Transverse colon (tissue), 4 donors: ENCODE measurements at regions not wholly inside any gene's neighbourhood (a gene's known extent, or its start where the extent isn't known, plus 50 kb on each side); places are given as distances from the start of the nearest gene placed in this dataset.

Experiments used
- DNase-seq: peaks from one replicate; pipeline ENCODE4 v3.0.0-alpha.2; 2019
- H3K27ac ChIP-seq, 4 donors: fragments of 200-600 bp; sonication (generic); 2 replicates each; pipeline ENCODE4 v1.5.1; 2016 to 2018; ENCODE audit warnings: inconsistent platforms in 4 of 4
- H3K27me3 ChIP-seq: fragments of 200-600 bp; sonication (generic); 2 replicates; pipeline ENCODE4 v1.5.1; 2017; ENCODE audit warnings: inconsistent platforms
- H3K36me3 ChIP-seq, 4 donors: fragments of 200-600 bp; sonication (generic); 2 replicates each; pipeline ENCODE4 v1.5.1; 2017 to 2019; ENCODE audit warnings: inconsistent platforms in 4 of 4
- H3K4me1 ChIP-seq, 4 donors: fragments of 200-600 bp; sonication (generic); 2 replicates each; pipeline ENCODE4 v1.5.1; 2017 to 2020; ENCODE audit warnings: inconsistent platforms in 4 of 4
- H3K4me3 ChIP-seq, 4 donors: fragments of 200-600 bp; sonication (generic); 1 replicate in 1 of 4; 2 replicates in 3 of 4; pipeline versions ENCODE4 v1.5.1 to v1.6.1; 2017 to 2019; ENCODE audit warnings: inconsistent platforms in 4 of 4
- H3K9me3 ChIP-seq, 2 donors: fragments of 200-600 bp; sonication (generic); 2 replicates each; pipeline ENCODE4 v1.5.1; 2017 to 2019; ENCODE audit warnings: inconsistent platforms in 2 of 2
- EP300 ChIP-seq: sonication (generic); formaldehyde crosslinking; IDR thresholded peaks from one replicate; pipeline ENCODE4 v1.6.1; 2017; ENCODE audit warnings: antibody characterized with exemption, low read depth
- POLR2A ChIP-seq: fragments of 450-650 bp; IDR thresholded peaks from one replicate; pipeline ENCODE4 v1.6.1; 2016; ENCODE audit warnings: antibody characterized with exemption, mild to moderate bottlenecking, moderate library complexity
- POLR2AphosphoS5 ChIP-seq, 3 donors: sonication (generic); formaldehyde crosslinking; IDR thresholded peaks; one replicate each; pipeline ENCODE4 v1.6.1; 2016; ENCODE audit warnings: antibody characterized with exemption in 3 of 3
- WGBS, 2 donors: methylation state at CpG; one replicate each; pipeline ENCODE4 v1.1.5; 2018; ENCODE audit warnings: low coverage in 1 of 2; 5-methylcytosine and 5-hydroxymethylcytosine counted together
- in situ Hi-C, 4 donors: fragments of 200-750 bp; cut with MboI; loops; one replicate each; pipeline versions ENCODE4 v1.15.0 to v1.15.1; 2017; ENCODE audit warnings: low sequenced_read_pairs in 3 of 4, low pct_ligation_motif_present in 1 of 4, low pct_unique_long_range_greater_than_20kb in 1 of 4
- intact Hi-C: fragments of 100-400 bp; cut with DNase I; formaldehyde crosslinking; loops from one replicate; pipeline ENCODE4 v1.15.1; 2023; ENCODE audit warnings: low total_unique reads
- TF ChIP-seq, protein P1 (sequence below), 5 experiments: fragments of 200-600 bp in 3 of 5; fragments of 450-650 bp in 2 of 5; sonication (generic) in 3 of 5; IDR thresholded peaks; 1 replicate in 2 of 5; 2 replicates in 3 of 5; pipeline ENCODE4 v1.5.1; 2016 to 2017; ENCODE audit warnings: antibody characterized with exemption in 5 of 5, inconsistent platforms in 3 of 5, mild to moderate bottlenecking in 2 of 5, moderate library complexity in 1 of 5

DNA sequence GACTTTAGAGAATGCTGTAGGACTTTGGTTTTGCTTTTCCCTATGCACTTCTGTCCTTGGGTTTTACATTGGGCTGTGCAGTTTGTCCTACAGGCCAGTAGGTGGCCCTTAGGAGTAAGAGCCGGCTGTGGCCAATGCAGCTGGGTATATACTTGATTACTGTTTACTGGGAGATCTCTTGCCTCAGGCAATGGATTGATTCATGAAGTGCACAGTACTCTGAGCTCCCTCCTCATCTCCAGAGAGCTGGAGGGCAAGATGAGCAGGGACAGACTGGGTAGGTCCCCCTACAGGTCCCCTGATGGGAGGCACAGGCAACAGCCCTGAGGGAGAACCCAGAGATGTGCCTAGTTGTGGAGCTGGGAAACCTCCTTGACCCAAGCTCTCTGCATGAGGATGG, 103.8 kb upstream of the QRFPR start:
- TF ChIP-seq EP300 (no peak), POLR2AphosphoS5 (IDR thresholded peaks at IDR 0.05) (no peak)
- TF ChIP-seq, protein P1, sequence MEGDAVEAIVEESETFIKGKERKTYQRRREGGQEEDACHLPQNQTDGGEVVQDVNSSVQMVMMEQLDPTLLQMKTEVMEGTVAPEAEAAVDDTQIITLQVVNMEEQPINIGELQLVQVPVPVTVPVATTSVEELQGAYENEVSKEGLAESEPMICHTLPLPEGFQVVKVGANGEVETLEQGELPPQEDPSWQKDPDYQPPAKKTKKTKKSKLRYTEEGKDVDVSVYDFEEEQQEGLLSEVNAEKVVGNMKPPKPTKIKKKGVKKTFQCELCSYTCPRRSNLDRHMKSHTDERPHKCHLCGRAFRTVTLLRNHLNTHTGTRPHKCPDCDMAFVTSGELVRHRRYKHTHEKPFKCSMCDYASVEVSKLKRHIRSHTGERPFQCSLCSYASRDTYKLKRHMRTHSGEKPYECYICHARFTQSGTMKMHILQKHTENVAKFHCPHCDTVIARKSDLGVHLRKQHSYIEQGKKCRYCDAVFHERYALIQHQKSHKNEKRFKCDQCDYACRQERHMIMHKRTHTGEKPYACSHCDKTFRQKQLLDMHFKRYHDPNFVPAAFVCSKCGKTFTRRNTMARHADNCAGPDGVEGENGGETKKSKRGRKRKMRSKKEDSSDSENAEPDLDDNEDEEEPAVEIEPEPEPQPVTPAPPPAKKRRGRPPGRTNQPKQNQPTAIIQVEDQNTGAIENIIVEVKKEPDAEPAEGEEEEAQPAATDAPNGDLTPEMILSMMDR (IDR thresholded peaks at IDR 0.05), result peak; percentile 34 to 62 (median 56)
- WGBS, 2 donors, result 8% methylated on average over 1 of the region's 1 CpG; no CpG with 5 or more reads in 1 of the 2 donors
- intact Hi-C loops, result no loop called here
- no peak for DNase-seq
- no peak overlapping the region for H3K4me3 ChIP-seq
- H3K4me1 ChIP-seq, result no peaks in the 10 kb centered on the region
- H3K27me3 ChIP-seq, result no peaks in the 10 kb centered on the region
- H3K9me3 ChIP-seq, result no peaks in the 10 kb centered on the region
- no peaks in the 10 kb centered on the region for H3K36me3 ChIP-seq
- no peak overlapping the region for H3K27ac ChIP-seq
- in situ Hi-C loops, result loop anchor here in 3 of 4 donors (25.0 kb wide), 1 partner anchor 253 kb away; no protein-coding TSS in a partner anchor

DNA sequence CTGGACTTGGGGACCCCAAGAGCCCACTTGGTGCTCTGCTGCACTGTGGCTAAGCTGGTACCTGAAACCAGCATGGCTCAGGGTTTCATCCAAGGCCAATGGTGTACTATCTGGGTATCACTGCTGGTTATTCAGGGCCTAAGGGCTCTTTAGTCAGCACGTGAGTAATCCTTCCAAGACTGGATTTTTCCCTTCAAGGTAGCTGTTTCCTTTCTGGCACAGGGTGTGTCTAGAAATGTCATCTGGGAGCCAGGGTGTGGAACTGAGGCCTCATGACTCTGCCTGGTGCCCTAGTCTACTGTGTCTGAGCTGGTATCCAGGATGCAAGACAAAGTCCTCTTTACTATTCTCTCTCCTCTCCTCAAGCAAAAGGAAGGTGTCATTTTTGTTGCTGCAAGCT, 99.0 kb upstream of the QRFPR start:
- Histone ChIP-seq H3K27me3 (no peaks in the 10 kb centered on the region), H3K36me3 (no peaks in the 10 kb centered on the region), H3K4me1 (no peaks in the 10 kb centered on the region), H3K27ac (no peak overlapping the region), H3K9me3 (no peaks in the 10 kb centered on the region), H3K4me3 (no peak overlapping the region)
- TF ChIP-seq EP300 (no peak), POLR2A (no peak), POLR2AphosphoS5 (IDR thresholded peaks at IDR 0.05) (no peak)
- TF ChIP-seq, protein P1 (IDR thresholded peaks at IDR 0.05), result no peak
- intact Hi-C loops (no loop called here), in situ Hi-C loops (loop anchor here in 3 of 4 donors (25.0 kb wide), 1 partner anchor 257 kb away; no protein-coding TSS in a partner anchor)
- DNase-seq, result no peak
- 62% methylated on average over 1 of the region's 1 CpG; no CpG with 5 or more reads in 1 of the 2 donors for WGBS, 2 donors

DNA sequence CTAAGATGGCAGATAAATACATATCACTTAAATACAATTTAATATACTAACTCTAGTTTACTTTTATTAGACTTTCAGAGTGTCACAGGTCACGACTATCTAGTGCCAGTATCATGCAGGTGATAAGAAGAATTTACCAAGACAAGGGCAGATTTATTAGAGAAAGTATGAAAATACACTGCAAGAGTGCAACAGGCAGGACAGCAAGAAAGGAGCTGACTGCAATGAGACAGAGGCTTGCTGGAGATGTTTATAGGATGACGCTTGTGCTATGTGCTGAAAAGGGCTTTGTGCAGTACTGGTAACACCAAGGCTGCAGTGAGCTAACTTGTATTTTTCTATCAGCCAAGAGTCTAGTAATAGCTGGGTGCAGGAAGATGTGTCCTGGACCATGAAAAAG, 96.7 kb upstream of the QRFPR start:
- in situ Hi-C loops, result loop anchor here in 3 of 4 donors (25.0 kb wide), 1 partner anchor 260 kb away; no protein-coding TSS in a partner anchor
- Histone ChIP-seq H3K36me3 (no peaks in the 10 kb centered on the region), H3K27ac (no peak overlapping the region), H3K4me1 (no peaks in the 10 kb centered on the region), H3K27me3 (no peaks in the 10 kb centered on the region), H3K9me3 (no peaks in the 10 kb centered on the region), H3K4me3 (no peak overlapping the region)
- TF ChIP-seq EP300 (no peak), POLR2A (no peak), POLR2AphosphoS5 (IDR thresholded peaks at IDR 0.05) (no peak)
- TF ChIP-seq, protein P1 (IDR thresholded peaks at IDR 0.05), result no peak
- intact Hi-C loops, result no loop called here
- DNase-seq, result no peak
- WGBS, 2 donors, result 69 to 77% methylated on average over 2 of the region's 2 CpGs

DNA sequence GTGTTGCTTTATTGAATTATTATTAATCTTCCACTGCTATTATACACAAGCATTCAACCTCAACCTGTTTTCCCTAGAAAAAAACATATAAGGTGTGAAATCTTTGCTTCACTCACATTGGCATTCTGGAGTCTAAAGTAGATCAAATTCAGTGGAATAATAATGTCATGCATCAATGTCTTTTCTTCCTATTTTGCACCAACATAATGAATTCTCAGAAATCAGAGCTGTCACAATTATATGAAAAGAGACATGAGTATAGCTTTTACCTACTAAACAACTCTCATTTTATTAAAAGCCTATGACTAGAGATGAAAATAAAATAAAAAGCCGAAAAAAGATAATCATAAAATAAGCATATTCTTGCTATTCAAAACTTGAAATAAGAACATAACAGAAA, 96.3 kb upstream of the QRFPR start:
- no peaks in the 10 kb centered on the region for H3K36me3 ChIP-seq

More for the DNA sequence above, 96.3 kb upstream of the QRFPR start:
- no peaks in the 10 kb centered on the region for H3K9me3 ChIP-seq
- no peak overlapping the region for H3K27ac ChIP-seq
- TF ChIP-seq EP300, result no peak
- TF ChIP-seq POLR2AphosphoS5 (IDR thresholded peaks at IDR 0.05), result no peak
- TF ChIP-seq POLR2A, result no peak
- TF ChIP-seq, protein P1 (IDR thresholded peaks at IDR 0.05), result no peak
- H3K27me3 ChIP-seq, result no peaks in the 10 kb centered on the region
- 89 to 93% methylated on average over 1 of the region's 1 CpG for WGBS, 2 donors
- no peak for DNase-seq
- in situ Hi-C loops (loop anchor here in 3 of 4 donors (25.0 kb wide), 1 partner anchor 260 kb away; no protein-coding TSS in a partner anchor), intact Hi-C loops (no loop called here)
- no peaks in the 10 kb centered on the region for H3K4me1 ChIP-seq
- no peak overlapping the region for H3K4me3 ChIP-seq
